ENCODE measurements at regions not wholly inside any gene's neighbourhood (a gene's known extent, or its start where the extent isn't known, plus 50 kb on each side); places are given as distances from the start of the nearest gene placed in this dataset.

- H3K4me1 ChIP-seq (ENCODE audit: control insufficient read depth in 2 of 3, insufficient read depth in 2 of 3, low read depth in 1 of 3, low read length in 3 of 3): no peaks in the 10 kb centered on the region
- no peak overlapping the region for H3K4me3 ChIP-seq (ENCODE audit: low read length in 3 of 3)
- intact Hi-C loops (cut with DNase I): no loop called here
Observed at GRCh38 chr4:59135248-59135985, 2025.2 kb upstream of the IGFBP7 start.

DNA sequence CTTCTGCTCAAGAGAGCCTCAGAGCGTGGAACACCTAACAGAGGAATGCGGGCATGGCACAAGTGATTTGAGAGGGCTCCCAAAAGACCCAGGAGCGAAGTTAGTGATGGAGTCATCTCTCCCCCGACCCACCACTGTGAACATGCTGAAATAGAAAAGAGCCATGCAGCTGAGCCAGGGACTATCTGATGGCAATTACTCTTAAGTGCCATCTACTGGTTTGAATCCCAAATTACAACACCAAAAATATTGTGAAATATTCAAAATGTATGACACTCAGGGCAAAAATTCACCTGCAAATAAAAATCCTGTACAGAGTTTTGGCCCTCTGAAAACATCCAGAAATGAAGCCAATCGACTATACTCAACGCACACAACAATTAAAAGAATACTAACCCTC, 2038.9 kb upstream of the ADGRL3 start:
- DNase-seq (no peak), FAIRE-seq (no peak)
- Histone ChIP-seq H3K9ac (ENCODE audit: low read length in 3 of 3) (no peak overlapping the region), H3K4me1 (ENCODE audit: control insufficient read depth in 2 of 3, insufficient read depth in 2 of 3, low read depth in 1 of 3, low read length in 3 of 3) (no peaks in the 10 kb centered on the region), H3K27ac (ENCODE audit: low read depth in 2 of 2, low read length in 2 of 2) (no peak overlapping the region), H3K9me3 (ENCODE audit: control insufficient read depth in 2 of 3, insufficient read depth in 1 of 3, low read length in 3 of 3) (no peaks in the 10 kb centered on the region), H3K4me3 (ENCODE audit: low read length in 3 of 3) (no peak overlapping the region), H3K36me3 (ENCODE audit: control insufficient read depth in 2 of 3, insufficient read depth in 3 of 3, low read length in 3 of 3) (no peaks in the 10 kb centered on the region), H3K27me3 (ENCODE audit: control insufficient read depth, insufficient read depth, low read length) (no peaks in the 10 kb centered on the region)
- no peak for TF ChIP-seq CTCF (IDR thresholded peaks at IDR 0.05; ENCODE audit: borderline replicate concordance, extremely low read depth, insufficient read depth)
- intact Hi-C loops (cut with DNase I): no loop called here

More at GRCh38 chr4:59135248-59135985, 2025.2 kb upstream of the IGFBP7 start:
- H3K9me3 ChIP-seq (ENCODE audit: control insufficient read depth in 2 of 3, insufficient read depth in 1 of 3, low read length in 3 of 3): no peaks in the 10 kb centered on the region
- no peak for DNase-seq
- no peak overlapping the region for H3K27ac ChIP-seq (ENCODE audit: low read depth in 2 of 2, low read length in 2 of 2)
- H3K36me3 ChIP-seq (ENCODE audit: control insufficient read depth in 2 of 3, insufficient read depth in 3 of 3, low read length in 3 of 3): no peaks in the 10 kb centered on the region
- no peak overlapping the region for H3K9ac ChIP-seq (ENCODE audit: low read length in 3 of 3)
- no peaks in the 10 kb centered on the region for H3K27me3 ChIP-seq (ENCODE audit: control insufficient read depth, insufficient read depth, low read length)
- FAIRE-seq: no peak
- no peak for TF ChIP-seq CTCF (IDR thresholded peaks at IDR 0.05; ENCODE audit: borderline replicate concordance, extremely low read depth, insufficient read depth)

GRCh38 chr4:59175617-59176016, 2024.5 kb upstream of the ADGRL3 start:
- H3K36me3 ChIP-seq (ENCODE audit: control insufficient read depth in 2 of 3, insufficient read depth in 3 of 3, low read length in 3 of 3): no peaks in the 10 kb centered on the region
- no peak overlapping the region for H3K27ac ChIP-seq (ENCODE audit: low read depth in 2 of 2, low read length in 2 of 2)
- H3K27me3 ChIP-seq (ENCODE audit: control insufficient read depth, insufficient read depth, low read length): no peaks in the 10 kb centered on the region
- H3K4me3 ChIP-seq (ENCODE audit: low read length in 3 of 3): no peak overlapping the region
- FAIRE-seq: no peak
- intact Hi-C loops (cut with DNase I): no loop called here
- no peaks in the 10 kb centered on the region for H3K9me3 ChIP-seq (ENCODE audit: control insufficient read depth in 2 of 3, insufficient read depth in 1 of 3, low read length in 3 of 3)
- no peaks in the 10 kb centered on the region for H3K4me1 ChIP-seq (ENCODE audit: control insufficient read depth in 2 of 3, insufficient read depth in 2 of 3, low read depth in 1 of 3, low read length in 3 of 3)
- DNase-seq: no peak
- TF ChIP-seq CTCF (IDR thresholded peaks at IDR 0.05; ENCODE audit: borderline replicate concordance, extremely low read depth, insufficient read depth): no peak
- H3K9ac ChIP-seq (ENCODE audit: low read length in 3 of 3): no peak overlapping the region

GRCh38 chr4:59179372-59179771, 2020.8 kb upstream of the ADGRL3 start:
- H3K4me3 ChIP-seq (ENCODE audit: low read length in 3 of 3): no peak overlapping the region
- no peaks in the 10 kb centered on the region for H3K27me3 ChIP-seq (ENCODE audit: control insufficient read depth, insufficient read depth, low read length)
- no peaks in the 10 kb centered on the region for H3K36me3 ChIP-seq (ENCODE audit: control insufficient read depth in 2 of 3, insufficient read depth in 3 of 3, low read length in 3 of 3)
- DNase-seq (no peak), FAIRE-seq (no peak)
- H3K9ac ChIP-seq (ENCODE audit: low read length in 3 of 3): no peak overlapping the region
- intact Hi-C loops (cut with DNase I): no loop called here
- no peaks in the 10 kb centered on the region for H3K9me3 ChIP-seq (ENCODE audit: control insufficient read depth in 2 of 3, insufficient read depth in 1 of 3, low read length in 3 of 3)
- H3K27ac ChIP-seq (ENCODE audit: low read depth in 2 of 2, low read length in 2 of 2): no peak overlapping the region
- H3K4me1 ChIP-seq (ENCODE audit: control insufficient read depth in 2 of 3, insufficient read depth in 2 of 3, low read depth in 1 of 3, low read length in 3 of 3): no peaks in the 10 kb centered on the region
- TF ChIP-seq CTCF (IDR thresholded peaks at IDR 0.05; ENCODE audit: borderline replicate concordance, extremely low read depth, insufficient read depth): no peak
